ENCODE measurements at regions not wholly inside any gene's neighbourhood (a gene's known extent, or its start where the extent isn't known, plus 50 kb on each side); places are given as distances from the start of the nearest gene placed in this dataset.

GRCh38 chr2:181779288-181780021 is 99.1 kb upstream of the NEUROD1 start:
- DNase-seq (ENCODE audit: insufficient read length, low spot score) (no peak), FAIRE-seq (no peak)
- TF ChIP-seq POLR2A (IDR thresholded peaks at IDR 0.05; ENCODE audit: low read depth, low read length) = no peak
- TF ChIP-seq POLR2AphosphoS5 (IDR thresholded peaks at IDR 0.05; ENCODE audit: low read depth, low read length) = no peak
- no peak for TF ChIP-seq POU2F2 (IDR thresholded peaks at IDR 0.05; ENCODE audit: low read depth, low read length)
- TF ChIP-seq SPI1 (IDR thresholded peaks at IDR 0.05; ENCODE audit: low read depth, low read length) = no peak
- no peak for TF ChIP-seq PAX5 (IDR thresholded peaks at IDR 0.05; ENCODE audit: insufficient read depth, low read length, severe bottlenecking)
- TF ChIP-seq TAF1 (IDR thresholded peaks at IDR 0.05; ENCODE audit: low read depth, low read length) = no peak

GRCh38 chr2:181780047-181780651 is 99.8 kb upstream of the NEUROD1 start:
- FAIRE-seq = no peak
- DNase-seq (ENCODE audit: insufficient read length, low spot score) = no peak
- TF ChIP-seq SPI1 (IDR thresholded peaks at IDR 0.05; ENCODE audit: low read depth, low read length) (no peak; the same call in 1 of the 2 replicates), POU2F2 (IDR thresholded peaks at IDR 0.05; ENCODE audit: low read depth, low read length) (no peak), PAX5 (IDR thresholded peaks at IDR 0.05; ENCODE audit: insufficient read depth, low read length, severe bottlenecking) (no peak), POLR2A (IDR thresholded peaks at IDR 0.05; ENCODE audit: low read depth, low read length) (no peak), TAF1 (IDR thresholded peaks at IDR 0.05; ENCODE audit: low read depth, low read length) (no peak), POLR2AphosphoS5 (IDR thresholded peaks at IDR 0.05; ENCODE audit: low read depth, low read length) (no peak)

GRCh38 chr2:181780657-181781056 is 100.3 kb upstream of the NEUROD1 start:
- DNase-seq (ENCODE audit: insufficient read length, low spot score) (no peak), FAIRE-seq (no peak)
- TF ChIP-seq POU2F2 (IDR thresholded peaks at IDR 0.05; ENCODE audit: low read depth, low read length) (no peak), PAX5 (IDR thresholded peaks at IDR 0.05; ENCODE audit: insufficient read depth, low read length, severe bottlenecking) (no peak), POLR2A (IDR thresholded peaks at IDR 0.05; ENCODE audit: low read depth, low read length) (no peak), TAF1 (IDR thresholded peaks at IDR 0.05; ENCODE audit: low read depth, low read length) (no peak), SPI1 (IDR thresholded peaks at IDR 0.05; ENCODE audit: low read depth, low read length) (no peak), POLR2AphosphoS5 (IDR thresholded peaks at IDR 0.05; ENCODE audit: low read depth, low read length) (no peak)

GRCh38 chr2:181781078-181781786 is 100.9 kb upstream of the NEUROD1 start:
- no peak for TF ChIP-seq POLR2AphosphoS5 (IDR thresholded peaks at IDR 0.05; ENCODE audit: low read depth, low read length)
- TF ChIP-seq SPI1 (IDR thresholded peaks at IDR 0.05; ENCODE audit: low read depth, low read length) = peak; percentile 79
- no peak for TF ChIP-seq TAF1 (IDR thresholded peaks at IDR 0.05; ENCODE audit: low read depth, low read length)
- TF ChIP-seq POLR2A (IDR thresholded peaks at IDR 0.05; ENCODE audit: low read depth, low read length) = no peak
- FAIRE-seq = no peak
- no peak for DNase-seq (ENCODE audit: insufficient read length, low spot score)

GRCh38 chr2:181782660-181783059 is 102.3 kb upstream of the NEUROD1 start:
- DNase-seq (ENCODE audit: insufficient read length, low spot score) (no peak), FAIRE-seq (no peak)
- TF ChIP-seq TAF1 (IDR thresholded peaks at IDR 0.05; ENCODE audit: low read depth, low read length) (no peak), SPI1 (IDR thresholded peaks at IDR 0.05; ENCODE audit: low read depth, low read length) (no peak), PAX5 (IDR thresholded peaks at IDR 0.05; ENCODE audit: insufficient read depth, low read length, severe bottlenecking) (no peak), POU2F2 (IDR thresholded peaks at IDR 0.05; ENCODE audit: low read depth, low read length) (no peak), POLR2AphosphoS5 (IDR thresholded peaks at IDR 0.05; ENCODE audit: low read depth, low read length) (no peak), POLR2A (IDR thresholded peaks at IDR 0.05; ENCODE audit: low read depth, low read length) (no peak)

- TF ChIP-seq PAX5 (IDR thresholded peaks at IDR 0.05; ENCODE audit: insufficient read depth, low read length, severe bottlenecking) (no peak), TAF1 (IDR thresholded peaks at IDR 0.05; ENCODE audit: low read depth, low read length) (no peak), POLR2A (IDR thresholded peaks at IDR 0.05; ENCODE audit: low read depth, low read length) (no peak), POLR2AphosphoS5 (IDR thresholded peaks at IDR 0.05; ENCODE audit: low read depth, low read length) (no peak), POU2F2 (IDR thresholded peaks at IDR 0.05; ENCODE audit: low read depth, low read length) (no peak), SPI1 (IDR thresholded peaks at IDR 0.05; ENCODE audit: low read depth, low read length) (no peak)
- no peak for FAIRE-seq
- no peak for DNase-seq (ENCODE audit: insufficient read length, low spot score)
These were observed 104.2 kb upstream of the NEUROD1 start for GRCh38 chr2:181784556-181784955.

- no peak for FAIRE-seq
- TF ChIP-seq POLR2AphosphoS5 (IDR thresholded peaks at IDR 0.05; ENCODE audit: low read depth, low read length) (no peak), SPI1 (IDR thresholded peaks at IDR 0.05; ENCODE audit: low read depth, low read length) (no peak), TAF1 (IDR thresholded peaks at IDR 0.05; ENCODE audit: low read depth, low read length) (no peak)
These were observed 105.5 kb upstream of the NEUROD1 start for GRCh38 chr2:181785691-181786344.

GRCh38 chr2:181786371-181787228 is 104.9 kb upstream of the ITPRID2 start:
- DNase-seq (ENCODE audit: insufficient read length, low spot score) (no peak), FAIRE-seq (no peak)
- TF ChIP-seq POLR2AphosphoS5 (IDR thresholded peaks at IDR 0.05; ENCODE audit: low read depth, low read length) (no peak), TAF1 (IDR thresholded peaks at IDR 0.05; ENCODE audit: low read depth, low read length) (no peak), SPI1 (IDR thresholded peaks at IDR 0.05; ENCODE audit: low read depth, low read length) (no peak), POLR2A (IDR thresholded peaks at IDR 0.05; ENCODE audit: low read depth, low read length) (no peak), POU2F2 (IDR thresholded peaks at IDR 0.05; ENCODE audit: low read depth, low read length) (no peak), PAX5 (IDR thresholded peaks at IDR 0.05; ENCODE audit: insufficient read depth, low read length, severe bottlenecking) (no peak)

More at GRCh38 chr2:181785691-181786344, 105.5 kb upstream of the NEUROD1 start:
- no peak for DNase-seq (ENCODE audit: insufficient read length, low spot score)

All from GM12891 (cell line).